Body of pancreas (tissue), 4 donors: ENCODE measurements at regions not wholly inside any gene's neighbourhood (a gene's known extent, or its start where the extent isn't known, plus 50 kb on each side); places are given as distances from the start of the nearest gene placed in this dataset.

Experiments used
- POLR2A ChIP-seq, 3 donors: fragments of 450-650 bp; IDR thresholded peaks; one replicate each; pipeline ENCODE4 v1.6.1; 2016; ENCODE audit warnings: antibody characterized with exemption in 3 of 3, mild to moderate bottlenecking in 2 of 3
- TF ChIP-seq, protein P1 (sequence below), 7 experiments: fragments of 450-650 bp in 4 of 7; fragments of 200-600 bp in 3 of 7; sonication (generic) in 3 of 7; IDR thresholded peaks; one replicate each; pipeline ENCODE4 v1.5.1; 2016 to 2019; ENCODE audit warnings: antibody characterized with exemption in 7 of 7

DNA sequence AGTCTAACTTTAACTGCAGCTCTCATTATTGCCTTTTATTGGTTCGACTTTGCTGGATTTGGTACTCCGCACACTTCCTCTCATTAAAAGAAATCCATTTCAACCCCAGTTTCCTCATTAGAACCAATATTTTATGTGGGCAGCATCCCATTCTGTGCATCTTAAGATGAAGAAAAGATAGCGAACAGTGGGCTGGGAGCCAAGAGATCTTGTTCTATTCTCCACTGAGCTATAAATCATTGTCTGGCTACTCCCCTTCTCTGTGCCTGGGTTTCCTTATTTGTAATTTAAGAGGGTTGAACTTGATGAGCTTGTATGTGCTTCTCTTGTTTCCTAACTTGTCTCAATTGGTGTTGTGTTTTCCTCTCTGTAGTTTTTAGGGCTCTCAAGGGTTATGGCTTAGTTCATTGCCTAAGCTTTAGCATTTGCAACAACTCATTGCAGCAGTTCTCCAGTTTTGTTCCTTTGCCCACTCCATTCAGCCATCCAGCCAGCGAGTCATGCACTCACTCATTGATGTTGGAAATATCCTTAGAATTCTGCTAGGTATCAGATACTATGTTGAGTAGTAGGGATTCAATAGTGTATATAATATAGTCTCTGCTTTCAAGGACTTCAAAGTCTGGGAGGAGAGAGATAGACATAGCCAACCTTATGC, 273.3 kb upstream of the TNC start:
- TF ChIP-seq, protein P1, sequence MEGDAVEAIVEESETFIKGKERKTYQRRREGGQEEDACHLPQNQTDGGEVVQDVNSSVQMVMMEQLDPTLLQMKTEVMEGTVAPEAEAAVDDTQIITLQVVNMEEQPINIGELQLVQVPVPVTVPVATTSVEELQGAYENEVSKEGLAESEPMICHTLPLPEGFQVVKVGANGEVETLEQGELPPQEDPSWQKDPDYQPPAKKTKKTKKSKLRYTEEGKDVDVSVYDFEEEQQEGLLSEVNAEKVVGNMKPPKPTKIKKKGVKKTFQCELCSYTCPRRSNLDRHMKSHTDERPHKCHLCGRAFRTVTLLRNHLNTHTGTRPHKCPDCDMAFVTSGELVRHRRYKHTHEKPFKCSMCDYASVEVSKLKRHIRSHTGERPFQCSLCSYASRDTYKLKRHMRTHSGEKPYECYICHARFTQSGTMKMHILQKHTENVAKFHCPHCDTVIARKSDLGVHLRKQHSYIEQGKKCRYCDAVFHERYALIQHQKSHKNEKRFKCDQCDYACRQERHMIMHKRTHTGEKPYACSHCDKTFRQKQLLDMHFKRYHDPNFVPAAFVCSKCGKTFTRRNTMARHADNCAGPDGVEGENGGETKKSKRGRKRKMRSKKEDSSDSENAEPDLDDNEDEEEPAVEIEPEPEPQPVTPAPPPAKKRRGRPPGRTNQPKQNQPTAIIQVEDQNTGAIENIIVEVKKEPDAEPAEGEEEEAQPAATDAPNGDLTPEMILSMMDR (IDR thresholded peaks at IDR 0.05): no peak
- TF ChIP-seq POLR2A (IDR thresholded peaks at IDR 0.05): no peak
